ENCODE measurements at regions not wholly inside any gene's neighbourhood (a gene's known extent, or its start where the extent isn't known, plus 50 kb on each side); places are given as distances from the start of the nearest gene placed in this dataset.

GRCh38 chr5:26649000-26649399 is 389.4 kb downstream of the CDH9 start (continued):
- TF ChIP-seq BCLAF1 (IDR thresholded peaks at IDR 0.05): no peak
- no peak for TF ChIP-seq SUPT20H (IDR thresholded peaks at IDR 0.05; ENCODE audit: borderline replicate concordance, control insufficient read depth, low read depth, low read length)
- TF ChIP-seq KLF5 (IDR thresholded peaks at IDR 0.05; ENCODE audit: partially characterized antibody): no peak
- TF ChIP-seq MXI1 (IDR thresholded peaks at IDR 0.05; ENCODE audit: low read depth, low read length): no peak
- TF ChIP-seq RCOR1 (conservative IDR thresholded peaks at IDR 0.05; ENCODE audit: low read depth, low read length): no peak
- no peak for TF ChIP-seq SMAD5 (IDR thresholded peaks at IDR 0.05; ENCODE audit: low read depth)

DNA sequence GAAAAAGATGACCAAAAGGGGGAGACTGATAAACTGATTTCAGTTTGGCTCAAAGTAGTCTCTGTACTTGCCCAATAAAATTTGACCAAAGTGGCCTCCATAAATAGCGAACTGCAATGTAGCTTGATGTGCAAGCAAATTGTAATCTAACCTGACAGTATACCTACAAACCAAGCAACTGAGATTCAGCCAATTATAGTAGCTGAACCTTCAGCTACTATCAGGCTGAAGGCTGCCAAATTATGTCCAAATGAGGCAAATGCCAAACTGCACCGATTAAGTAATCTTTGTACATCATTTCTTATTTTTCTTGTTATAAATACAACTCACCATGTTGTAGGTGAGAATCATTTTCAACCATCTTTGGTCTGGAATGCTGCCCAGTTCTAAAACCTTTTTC is 390.6 kb downstream of the CDH9 start:
- no peaks in the 10 kb centered on the region for H3K9me3 ChIP-seq (replicated peaks; ENCODE audit: control insufficient read depth, insufficient read depth, low read length)
- WGBS (ENCODE audit: insufficient coverage, insufficient replicate concordance, low lambda C conversion rate, missing lambda C conversion rate): 9% methylated on average over 2 of the region's 2 CpGs
- H3K4me3 ChIP-seq: no peak overlapping the region
- no peaks in the 10 kb centered on the region for H3K79me2 ChIP-seq (ENCODE audit: control insufficient read depth, insufficient read depth, low read length)
- RAD21 ChIA-PET (ENCODE audit: unreplicated experiment): no interaction called here
- DNase-seq (ENCODE audit: low read depth, low spot score) (no peak), ATAC-seq (no peak), FAIRE-seq (no peak)
- TF ChIP-seq NBN (IDR thresholded peaks at IDR 0.05) (no peak), TCF7 (IDR thresholded peaks at IDR 0.05; ENCODE audit: borderline replicate concordance) (no peak), GATAD2B (conservative IDR thresholded peaks at IDR 0.05; ENCODE audit: low read depth) (no peak), SUPT20H (IDR thresholded peaks at IDR 0.05; ENCODE audit: borderline replicate concordance, control insufficient read depth, low read depth, low read length) (no peak), CBFB (IDR thresholded peaks at IDR 0.05; ENCODE audit: low read depth) (no peak), SREBF2 (IDR thresholded peaks at IDR 0.05; ENCODE audit: low read length) (no peak), TARDBP (IDR thresholded peaks at IDR 0.05; ENCODE audit: borderline replicate concordance) (no peak), PAX8 (IDR thresholded peaks at IDR 0.05) (no peak)
- TF ChIP-seq, protein P1, sequence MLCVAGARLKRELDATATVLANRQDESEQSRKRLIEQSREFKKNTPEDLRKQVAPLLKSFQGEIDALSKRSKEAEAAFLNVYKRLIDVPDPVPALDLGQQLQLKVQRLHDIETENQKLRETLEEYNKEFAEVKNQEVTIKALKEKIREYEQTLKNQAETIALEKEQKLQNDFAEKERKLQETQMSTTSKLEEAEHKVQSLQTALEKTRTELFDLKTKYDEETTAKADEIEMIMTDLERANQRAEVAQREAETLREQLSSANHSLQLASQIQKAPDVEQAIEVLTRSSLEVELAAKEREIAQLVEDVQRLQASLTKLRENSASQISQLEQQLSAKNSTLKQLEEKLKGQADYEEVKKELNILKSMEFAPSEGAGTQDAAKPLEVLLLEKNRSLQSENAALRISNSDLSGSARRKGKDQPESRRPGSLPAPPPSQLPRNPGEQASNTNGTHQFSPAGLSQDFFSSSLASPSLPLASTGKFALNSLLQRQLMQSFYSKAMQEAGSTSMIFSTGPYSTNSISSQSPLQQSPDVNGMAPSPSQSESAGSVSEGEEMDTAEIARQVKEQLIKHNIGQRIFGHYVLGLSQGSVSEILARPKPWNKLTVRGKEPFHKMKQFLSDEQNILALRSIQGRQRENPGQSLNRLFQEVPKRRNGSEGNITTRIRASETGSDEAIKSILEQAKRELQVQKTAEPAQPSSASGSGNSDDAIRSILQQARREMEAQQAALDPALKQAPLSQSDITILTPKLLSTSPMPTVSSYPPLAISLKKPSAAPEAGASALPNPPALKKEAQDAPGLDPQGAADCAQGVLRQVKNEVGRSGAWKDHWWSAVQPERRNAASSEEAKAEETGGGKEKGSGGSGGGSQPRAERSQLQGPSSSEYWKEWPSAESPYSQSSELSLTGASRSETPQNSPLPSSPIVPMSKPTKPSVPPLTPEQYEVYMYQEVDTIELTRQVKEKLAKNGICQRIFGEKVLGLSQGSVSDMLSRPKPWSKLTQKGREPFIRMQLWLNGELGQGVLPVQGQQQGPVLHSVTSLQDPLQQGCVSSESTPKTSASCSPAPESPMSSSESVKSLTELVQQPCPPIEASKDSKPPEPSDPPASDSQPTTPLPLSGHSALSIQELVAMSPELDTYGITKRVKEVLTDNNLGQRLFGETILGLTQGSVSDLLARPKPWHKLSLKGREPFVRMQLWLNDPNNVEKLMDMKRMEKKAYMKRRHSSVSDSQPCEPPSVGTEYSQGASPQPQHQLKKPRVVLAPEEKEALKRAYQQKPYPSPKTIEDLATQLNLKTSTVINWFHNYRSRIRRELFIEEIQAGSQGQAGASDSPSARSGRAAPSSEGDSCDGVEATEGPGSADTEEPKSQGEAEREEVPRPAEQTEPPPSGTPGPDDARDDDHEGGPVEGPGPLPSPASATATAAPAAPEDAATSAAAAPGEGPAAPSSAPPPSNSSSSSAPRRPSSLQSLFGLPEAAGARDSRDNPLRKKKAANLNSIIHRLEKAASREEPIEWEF (IDR thresholded peaks at IDR 0.05; ENCODE audit: insufficient replicate concordance, low read depth, low read length): no peak
- SMC1A ChIA-PET (ENCODE audit: uncharacterized antibody, unreplicated experiment): no interaction called here
- no peak overlapping the region for H3K9ac ChIP-seq (ENCODE audit: control insufficient read depth, insufficient read depth, low read length)
- H3K4me1 ChIP-seq (ENCODE audit: control insufficient read depth, insufficient read depth, low read length): no peaks in the 10 kb centered on the region
- H4K20me1 ChIP-seq (ENCODE audit: control insufficient read depth, insufficient read depth): no peaks in the 10 kb centered on the region
- H3K36me3 ChIP-seq (ENCODE audit: control insufficient read depth in 2 of 2, insufficient read depth in 2 of 2, low read length in 1 of 2): no peaks in the 10 kb centered on the region
- H3K27me3 ChIP-seq (replicated peaks in 1 of 2; ENCODE audit: control insufficient read depth in 2 of 2, insufficient read depth in 2 of 2, low read length in 1 of 2): no peaks in the 10 kb centered on the region
- H3K4me2 ChIP-seq (ENCODE audit: control insufficient read depth, insufficient read depth): no peak overlapping the region
- POLR2A ChIA-PET: no interaction called here
- in situ Hi-C loops (cut with MboI) (no loop called here), intact Hi-C loops (cut with micrococcal nuclease; ENCODE audit: unreplicated experiment) (no loop called here)
- no peak overlapping the region for H3K27ac ChIP-seq (ENCODE audit: control insufficient read depth, insufficient read depth)
- BruUV-seq (replicated peaks): no TSS peak
- CTCF ChIA-PET: no interaction called here
- H2AFZ ChIP-seq (ENCODE audit: control insufficient read depth, low read depth, low read length): no peak overlapping the region
